ENCODE measurements at regions not wholly inside any gene's neighbourhood (a gene's known extent, or its start where the extent isn't known, plus 50 kb on each side); places are given as distances from the start of the nearest gene placed in this dataset.

GRCh38 chr6:169837529-169838250, 86.3 kb downstream of the ERMARD start:
- DNase-seq (ENCODE audit: low read depth, low spot score), result no peak

GRCh38 chr6:169833258-169833794, 81.9 kb downstream of the ERMARD start:
- DNase-seq (ENCODE audit: low read depth, low spot score), result no peak

- no peak for DNase-seq (ENCODE audit: low read depth, low spot score)
Observed at GRCh38 chr6:169832247-169832948, 81.0 kb downstream of the ERMARD start.

- DNase-seq (ENCODE audit: low read depth, low spot score), result peak; percentile 9
Observed at GRCh38 chr6:169831450-169832246, 80.2 kb downstream of the ERMARD start.
